A673 (cell line): ENCODE measurements at regions not wholly inside any gene's neighbourhood (a gene's known extent, or its start where the extent isn't known, plus 50 kb on each side); places are given as distances from the start of the nearest gene placed in this dataset.

Experiments used
- EZH2 ChIP-seq: fragments of 200-600 bp; sonication (generic); IDR thresholded peaks from 2 replicates; pipeline ENCODE4 v1.6.1; 2017; ENCODE audit warnings: borderline replicate concordance, low read depth, mild to moderate bottlenecking, mixed read lengths, antibody characterized with exemption, low read length; ENCODE audit not compliant: poor library complexity, severe bottlenecking
- TF ChIP-seq, protein P1 (sequence below): fragments of 300-800, 200-600 bp; sonication (generic); conservative IDR thresholded peaks from 2 replicates; pipeline ENCODE4 v1.5.1; 2017; ENCODE audit warnings: low read depth, mild to moderate bottlenecking, antibody characterized with exemption, low read length, moderate library complexity, mixed read lengths

DNA sequence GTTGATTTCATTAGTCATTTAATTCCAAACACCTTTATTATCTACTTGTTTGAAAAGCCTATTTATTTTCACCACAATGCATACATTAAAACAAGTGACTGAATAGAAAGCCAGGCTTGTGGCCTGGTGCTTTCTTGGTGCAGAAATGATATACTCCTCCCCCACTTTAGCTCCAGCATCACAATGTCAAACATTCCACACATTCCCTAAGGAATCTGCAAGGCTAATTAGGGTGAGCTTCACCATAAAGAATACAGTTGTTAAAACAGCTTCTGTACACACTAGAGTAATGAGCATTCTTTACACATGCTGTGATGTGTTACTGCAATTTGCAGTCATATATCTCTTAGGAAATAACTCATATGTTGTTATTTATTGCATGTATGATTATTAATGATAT is 705.7 kb downstream of the CETN3 start:
- no peak for TF ChIP-seq EZH2
- TF ChIP-seq, protein P1, sequence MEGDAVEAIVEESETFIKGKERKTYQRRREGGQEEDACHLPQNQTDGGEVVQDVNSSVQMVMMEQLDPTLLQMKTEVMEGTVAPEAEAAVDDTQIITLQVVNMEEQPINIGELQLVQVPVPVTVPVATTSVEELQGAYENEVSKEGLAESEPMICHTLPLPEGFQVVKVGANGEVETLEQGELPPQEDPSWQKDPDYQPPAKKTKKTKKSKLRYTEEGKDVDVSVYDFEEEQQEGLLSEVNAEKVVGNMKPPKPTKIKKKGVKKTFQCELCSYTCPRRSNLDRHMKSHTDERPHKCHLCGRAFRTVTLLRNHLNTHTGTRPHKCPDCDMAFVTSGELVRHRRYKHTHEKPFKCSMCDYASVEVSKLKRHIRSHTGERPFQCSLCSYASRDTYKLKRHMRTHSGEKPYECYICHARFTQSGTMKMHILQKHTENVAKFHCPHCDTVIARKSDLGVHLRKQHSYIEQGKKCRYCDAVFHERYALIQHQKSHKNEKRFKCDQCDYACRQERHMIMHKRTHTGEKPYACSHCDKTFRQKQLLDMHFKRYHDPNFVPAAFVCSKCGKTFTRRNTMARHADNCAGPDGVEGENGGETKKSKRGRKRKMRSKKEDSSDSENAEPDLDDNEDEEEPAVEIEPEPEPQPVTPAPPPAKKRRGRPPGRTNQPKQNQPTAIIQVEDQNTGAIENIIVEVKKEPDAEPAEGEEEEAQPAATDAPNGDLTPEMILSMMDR, result no peak
